Upper lobe of left lung (tissue), 6 donors: ENCODE measurements at regions not wholly inside any gene's neighbourhood (a gene's known extent, or its start where the extent isn't known, plus 50 kb on each side); places are given as distances from the start of the nearest gene placed in this dataset.

Experiments
- ATAC-seq, 2 donors: fragments of 200-7000 bp; cut with Tn5 transposase; one replicate each; pipeline ENCODE4 v1.9.1; 2022; ENCODE audit warnings: mild to moderate bottlenecking in 2 of 2, moderate library complexity in 2 of 2; ENCODE audit not compliant: low FRiP score in 2 of 2
- DNase-seq, 2 donors: peaks; one replicate each; pipeline ENCODE4 v3.0.0-alpha.2; 2019 to 2020
- H3K27ac ChIP-seq, 4 donors: fragments of 200-600 bp; sonication (generic); one replicate each; pipeline ENCODE4 v1.5.1; 2016 to 2019
- H3K27me3 ChIP-seq, 4 donors: fragments of 200-600 bp; sonication (generic); one replicate each; pipeline ENCODE4 v1.5.1; 2017 to 2019
- H3K36me3 ChIP-seq, 4 donors: fragments of 200-600 bp; sonication (generic); one replicate each; pipeline ENCODE4 v1.5.1; 2016 to 2019
- H3K4me1 ChIP-seq, 4 donors: fragments of 200-600 bp; sonication (generic); one replicate each; pipeline ENCODE4 v1.5.1; 2018 to 2019
- H3K4me3 ChIP-seq, 4 donors: fragments of 200-600 bp; sonication (generic); one replicate each; pipeline ENCODE4 v1.5.1; 2017 to 2019; ENCODE audit warnings: mild to moderate bottlenecking in 2 of 4, moderate library complexity in 1 of 4
- H3K9me3 ChIP-seq, 4 donors: fragments of 200-600 bp; sonication (generic); one replicate each; pipeline ENCODE4 v1.5.1; 2018 to 2019
- EP300 ChIP-seq, 4 donors: sonication (generic); formaldehyde crosslinking; IDR thresholded peaks; one replicate each; pipeline ENCODE4 v1.5.1; 2017; ENCODE audit warnings: antibody characterized with exemption in 4 of 4, control low read depth in 2 of 4
- POLR2A ChIP-seq, 4 donors: fragments of 450-650 bp; IDR thresholded peaks; one replicate each; pipeline ENCODE4 v1.5.1; 2016 to 2017; ENCODE audit warnings: antibody characterized with exemption in 4 of 4, mild to moderate bottlenecking in 2 of 4
- POLR2AphosphoS5 ChIP-seq, 2 donors: sonication (generic); formaldehyde crosslinking; IDR thresholded peaks; one replicate each; pipeline ENCODE4 v1.5.1; 2017; ENCODE audit warnings: antibody characterized with exemption in 2 of 2
- WGBS, 2 donors: methylation state at CpG; one replicate each; pipeline ENCODE4 v1.1.5; 2017 to 2018; 5-methylcytosine and 5-hydroxymethylcytosine counted together
- TF ChIP-seq, protein P1 (sequence below), 6 experiments: fragments of 450-650 bp in 4 of 6; fragments of 200-600 bp in 2 of 6; sonication (generic) in 2 of 6; IDR thresholded peaks; one replicate each; pipeline ENCODE4 v1.5.1; 2016 to 2019; ENCODE audit warnings: antibody characterized with exemption in 6 of 6
- donor health status: DM: no; HTN: no; CAD: no; lungs with moderate emphysema.
- donor health status: DM: no; HTN: yes; CAD: no; lungs with severe emphysema.

DNA sequence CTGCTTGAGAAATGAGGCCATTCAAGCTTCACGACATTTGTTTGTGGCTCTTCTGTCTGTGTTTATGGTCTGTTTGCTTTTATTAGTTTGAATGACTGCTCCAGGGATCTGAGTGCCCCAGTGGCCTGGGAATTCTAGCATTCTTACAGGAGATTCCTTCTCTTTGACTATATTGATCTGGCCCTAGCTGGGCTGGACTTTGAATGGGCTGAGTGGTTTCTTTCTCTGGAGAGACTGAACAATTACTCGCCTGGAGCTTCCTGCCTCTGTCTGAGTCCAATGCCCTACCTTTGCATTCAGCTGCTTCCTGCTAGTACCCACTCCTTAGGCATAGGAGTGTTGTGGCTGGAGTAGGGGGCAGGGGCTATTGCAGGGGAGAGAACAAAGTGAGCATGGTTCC lies 51.2 kb upstream of the EDA start:
- no peak for DNase-seq
- H3K27ac ChIP-seq: no peak overlapping the region
- H3K4me1 ChIP-seq: no peaks in the 10 kb centered on the region
- no peaks in the 10 kb centered on the region for H3K36me3 ChIP-seq
- no peak for ATAC-seq
- 38 to 75% methylated on average over 2 of the region's 2 CpGs for WGBS, 2 donors
- H3K27me3 ChIP-seq: no peaks in the 10 kb centered on the region
- no peak overlapping the region for H3K4me3 ChIP-seq
- no peaks in the 10 kb centered on the region for H3K9me3 ChIP-seq
- TF ChIP-seq POLR2AphosphoS5 (IDR thresholded peaks at IDR 0.05): no peak
- TF ChIP-seq, protein P1, sequence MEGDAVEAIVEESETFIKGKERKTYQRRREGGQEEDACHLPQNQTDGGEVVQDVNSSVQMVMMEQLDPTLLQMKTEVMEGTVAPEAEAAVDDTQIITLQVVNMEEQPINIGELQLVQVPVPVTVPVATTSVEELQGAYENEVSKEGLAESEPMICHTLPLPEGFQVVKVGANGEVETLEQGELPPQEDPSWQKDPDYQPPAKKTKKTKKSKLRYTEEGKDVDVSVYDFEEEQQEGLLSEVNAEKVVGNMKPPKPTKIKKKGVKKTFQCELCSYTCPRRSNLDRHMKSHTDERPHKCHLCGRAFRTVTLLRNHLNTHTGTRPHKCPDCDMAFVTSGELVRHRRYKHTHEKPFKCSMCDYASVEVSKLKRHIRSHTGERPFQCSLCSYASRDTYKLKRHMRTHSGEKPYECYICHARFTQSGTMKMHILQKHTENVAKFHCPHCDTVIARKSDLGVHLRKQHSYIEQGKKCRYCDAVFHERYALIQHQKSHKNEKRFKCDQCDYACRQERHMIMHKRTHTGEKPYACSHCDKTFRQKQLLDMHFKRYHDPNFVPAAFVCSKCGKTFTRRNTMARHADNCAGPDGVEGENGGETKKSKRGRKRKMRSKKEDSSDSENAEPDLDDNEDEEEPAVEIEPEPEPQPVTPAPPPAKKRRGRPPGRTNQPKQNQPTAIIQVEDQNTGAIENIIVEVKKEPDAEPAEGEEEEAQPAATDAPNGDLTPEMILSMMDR (IDR thresholded peaks at IDR 0.05): no peak
- TF ChIP-seq POLR2A (IDR thresholded peaks at IDR 0.05): no peak
- TF ChIP-seq EP300 (IDR thresholded peaks at IDR 0.05): no peak

DNA sequence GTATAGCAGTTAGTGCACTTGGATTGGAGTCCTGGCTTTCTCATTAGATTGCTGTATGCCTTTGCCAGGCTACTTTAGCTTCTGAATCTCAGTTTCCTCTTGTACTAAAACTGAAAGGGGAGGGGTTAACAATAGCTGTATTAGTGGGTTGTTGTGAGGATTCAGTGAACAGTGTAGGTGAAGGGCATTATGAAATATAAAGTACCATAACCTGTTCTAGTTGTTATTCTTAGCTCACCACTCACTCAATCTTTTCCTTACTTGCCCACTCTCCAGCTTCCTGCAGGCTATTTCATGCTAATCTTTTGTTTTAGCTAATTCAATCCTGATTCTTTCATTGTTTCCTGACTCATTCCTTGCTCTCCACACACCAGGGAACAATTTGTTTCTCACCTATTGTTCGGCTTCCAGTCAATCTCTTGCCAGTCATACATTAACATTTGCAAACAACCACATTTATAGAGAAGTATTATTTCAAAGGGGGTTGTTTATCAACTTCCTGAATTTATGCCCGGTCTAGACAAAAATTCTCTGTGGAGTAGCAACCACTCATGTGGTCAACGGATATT lies 50.6 kb upstream of the EDA start:
- no peak overlapping the region for H3K4me3 ChIP-seq
- 53 to 56% methylated on average over 3 of the region's 3 CpGs for WGBS, 2 donors
- H3K27me3 ChIP-seq: no peaks in the 10 kb centered on the region
- DNase-seq (no peak), ATAC-seq (no peak)
- no peaks in the 10 kb centered on the region for H3K4me1 ChIP-seq
- TF ChIP-seq POLR2A (IDR thresholded peaks at IDR 0.05): no peak
- no peak for TF ChIP-seq EP300 (IDR thresholded peaks at IDR 0.05)
- no peak for TF ChIP-seq POLR2AphosphoS5 (IDR thresholded peaks at IDR 0.05)
- TF ChIP-seq, protein P1 (IDR thresholded peaks at IDR 0.05): no peak
- no peak overlapping the region for H3K27ac ChIP-seq
- H3K9me3 ChIP-seq: no peaks in the 10 kb centered on the region
- H3K36me3 ChIP-seq: no peaks in the 10 kb centered on the region
